ENCODE measurements at regions not wholly inside any gene's neighbourhood (a gene's known extent, or its start where the extent isn't known, plus 50 kb on each side); places are given as distances from the start of the nearest gene placed in this dataset.

DNA sequence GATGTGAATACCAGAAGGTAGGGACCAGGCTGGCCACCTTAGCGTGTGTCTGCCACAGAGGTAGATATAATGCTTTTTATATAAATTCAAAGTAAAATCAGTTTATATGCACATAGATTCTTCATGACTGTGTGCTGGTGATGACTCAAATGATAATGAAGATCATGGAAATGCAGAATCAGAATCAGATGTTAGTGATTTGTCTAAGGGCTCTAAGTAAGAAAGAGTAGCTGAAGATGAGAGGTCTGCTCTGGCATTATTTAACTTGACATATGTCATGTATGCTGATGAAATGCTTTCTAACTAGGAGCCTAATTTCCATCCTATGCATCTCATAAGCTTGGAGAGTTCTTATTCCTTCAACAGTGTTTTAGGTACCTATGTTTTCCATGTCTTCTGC is 50.3 kb upstream of the DPH6 start:
- DNase-seq (ENCODE audit: low spot score): no peak

DNA sequence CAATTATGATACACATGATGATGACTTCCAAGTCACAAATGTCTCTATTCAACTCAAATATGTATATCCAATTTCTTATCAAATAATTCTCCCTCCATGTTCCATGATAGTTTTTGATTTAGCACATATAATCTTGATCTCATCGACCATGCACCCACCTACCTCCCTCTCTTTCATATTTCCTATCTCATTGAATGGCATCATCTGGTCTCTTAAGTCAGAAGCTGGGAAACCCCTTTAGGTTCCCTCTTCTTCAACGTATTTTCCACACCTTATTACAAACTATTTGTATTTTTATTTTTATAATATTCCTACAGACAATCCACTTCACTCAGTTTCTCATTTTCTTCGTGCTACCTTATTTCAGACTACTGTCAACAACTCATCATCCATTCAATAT is 56.9 kb upstream of the DPH6 start:
- DNase-seq (ENCODE audit: low spot score): no peak

DNA sequence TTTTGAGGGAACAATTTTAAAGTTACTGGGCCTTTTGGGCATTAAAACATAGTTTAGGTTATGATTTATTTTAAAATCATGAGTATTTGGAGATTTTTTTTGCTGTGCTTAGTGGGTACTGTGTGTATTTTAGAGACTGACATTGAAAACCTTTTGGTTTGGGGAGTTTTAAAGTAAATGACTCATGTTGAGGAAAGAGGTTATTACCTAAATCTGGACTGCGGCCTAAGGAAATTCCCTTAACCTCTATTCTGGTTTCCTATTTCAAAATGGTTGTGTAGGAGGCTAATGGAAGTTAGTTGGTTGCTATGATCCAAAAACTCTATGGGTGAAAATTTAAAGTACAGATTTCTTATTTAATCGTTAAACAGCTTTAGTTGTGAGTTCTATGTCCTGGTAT is 57.3 kb upstream of the DPH6 start:
- no peak for DNase-seq (ENCODE audit: low spot score)

DNA sequence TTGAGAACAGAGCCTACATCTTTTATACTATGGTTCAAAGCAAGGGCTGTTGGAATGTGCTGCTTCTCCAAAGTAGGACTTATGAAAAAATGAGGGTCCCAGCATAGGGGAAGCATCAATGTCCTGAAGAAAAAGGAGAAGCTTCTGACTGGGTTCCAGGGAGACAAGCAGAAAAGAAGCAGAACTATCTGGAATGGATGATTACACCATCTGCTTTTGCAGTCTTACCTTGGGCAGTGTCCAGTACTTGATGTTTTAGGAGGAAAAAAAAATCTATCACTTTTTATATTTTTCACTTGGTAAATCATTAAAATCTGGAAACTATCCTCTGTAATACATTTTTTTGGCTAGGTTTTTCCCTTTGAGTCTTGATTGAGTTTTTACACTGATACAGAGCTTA is 57.9 kb upstream of the DPH6 start:
- DNase-seq (ENCODE audit: low spot score): no peak

DNA sequence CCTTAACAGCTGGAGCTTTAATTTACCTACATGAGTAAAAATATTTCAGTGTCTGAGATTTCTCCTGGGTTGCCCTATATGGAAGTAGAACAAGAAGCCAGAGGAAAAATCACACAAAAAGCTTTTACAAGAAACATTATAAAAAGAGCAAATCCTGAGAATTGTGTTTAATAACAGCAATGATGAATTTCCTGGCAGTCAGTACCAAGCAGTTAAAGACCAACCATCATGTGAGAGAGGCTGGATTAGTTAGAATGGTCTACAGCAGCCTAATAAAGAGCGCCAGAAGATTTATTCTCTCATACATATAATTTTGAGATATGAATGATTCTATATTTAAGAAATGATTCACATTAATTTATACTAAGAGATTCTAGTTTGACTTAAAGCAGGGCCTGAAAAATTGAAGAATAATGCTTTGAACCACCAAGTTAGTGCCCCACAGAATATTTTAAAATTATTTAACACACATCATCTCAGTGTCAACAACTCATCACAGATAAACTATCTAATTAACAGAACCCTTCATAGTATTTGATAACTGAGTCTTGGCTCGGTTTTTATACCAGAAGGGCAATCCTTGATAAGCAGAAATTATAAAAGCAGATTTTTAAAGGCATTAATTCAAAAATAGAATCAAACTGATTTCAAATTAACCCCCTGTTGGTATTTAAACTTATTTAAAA is 59.9 kb upstream of the DPH6 start:
- DNase-seq (ENCODE audit: low spot score): no peak

DNA sequence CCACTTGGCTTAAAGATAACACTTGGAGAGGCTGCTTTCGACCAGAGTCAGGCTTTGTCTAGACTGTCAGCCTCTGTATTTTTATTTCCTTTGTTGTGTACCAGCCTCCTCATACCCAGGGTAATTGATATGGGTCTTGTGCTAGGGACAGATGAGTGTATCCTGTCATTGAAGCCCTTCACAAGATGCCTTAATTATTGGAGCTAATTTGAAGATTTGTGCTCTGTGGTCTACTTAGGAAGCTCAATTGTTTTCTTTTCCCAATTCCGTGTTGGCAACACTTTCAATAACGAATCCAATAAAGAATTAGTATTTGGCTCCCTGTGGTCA is 60.5 kb upstream of the DPH6 start:
- no peak for DNase-seq (ENCODE audit: low spot score)

DNA sequence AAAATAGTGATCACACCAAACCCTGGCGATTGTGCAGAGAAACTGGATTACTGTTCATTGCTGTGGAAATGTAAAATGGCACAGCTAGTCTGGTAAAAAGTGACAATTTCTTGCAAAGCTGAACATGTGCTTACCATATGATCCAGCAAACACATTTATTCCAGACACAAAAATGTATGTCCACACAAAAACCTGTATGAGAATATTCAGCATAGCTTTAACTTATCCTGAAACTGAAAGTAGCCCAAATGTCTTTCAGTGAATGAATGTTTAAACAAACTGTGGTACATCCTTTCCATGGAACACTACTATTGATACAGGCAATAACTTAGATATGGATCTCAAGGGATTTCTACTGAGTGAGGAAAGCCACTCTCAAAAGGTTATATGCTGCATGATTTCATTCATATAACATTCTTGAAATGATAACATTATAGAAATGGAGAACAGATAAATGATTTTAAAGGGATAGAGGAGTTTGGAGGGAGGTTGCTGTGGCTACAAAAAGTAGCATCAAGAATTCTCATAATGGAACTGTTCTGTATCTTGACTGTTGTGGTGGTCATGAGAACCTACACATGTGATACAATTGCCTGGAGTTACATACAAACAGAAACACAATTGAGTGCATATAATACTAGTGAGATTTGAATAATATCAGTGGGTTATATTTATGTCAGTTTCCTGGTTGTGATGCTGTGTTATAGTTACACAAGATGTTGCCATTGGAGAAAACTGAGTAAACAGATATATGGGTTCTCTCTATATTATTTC is 70.7 kb upstream of the DPH6 start:
- DNase-seq (ENCODE audit: low spot score): no peak

DNA sequence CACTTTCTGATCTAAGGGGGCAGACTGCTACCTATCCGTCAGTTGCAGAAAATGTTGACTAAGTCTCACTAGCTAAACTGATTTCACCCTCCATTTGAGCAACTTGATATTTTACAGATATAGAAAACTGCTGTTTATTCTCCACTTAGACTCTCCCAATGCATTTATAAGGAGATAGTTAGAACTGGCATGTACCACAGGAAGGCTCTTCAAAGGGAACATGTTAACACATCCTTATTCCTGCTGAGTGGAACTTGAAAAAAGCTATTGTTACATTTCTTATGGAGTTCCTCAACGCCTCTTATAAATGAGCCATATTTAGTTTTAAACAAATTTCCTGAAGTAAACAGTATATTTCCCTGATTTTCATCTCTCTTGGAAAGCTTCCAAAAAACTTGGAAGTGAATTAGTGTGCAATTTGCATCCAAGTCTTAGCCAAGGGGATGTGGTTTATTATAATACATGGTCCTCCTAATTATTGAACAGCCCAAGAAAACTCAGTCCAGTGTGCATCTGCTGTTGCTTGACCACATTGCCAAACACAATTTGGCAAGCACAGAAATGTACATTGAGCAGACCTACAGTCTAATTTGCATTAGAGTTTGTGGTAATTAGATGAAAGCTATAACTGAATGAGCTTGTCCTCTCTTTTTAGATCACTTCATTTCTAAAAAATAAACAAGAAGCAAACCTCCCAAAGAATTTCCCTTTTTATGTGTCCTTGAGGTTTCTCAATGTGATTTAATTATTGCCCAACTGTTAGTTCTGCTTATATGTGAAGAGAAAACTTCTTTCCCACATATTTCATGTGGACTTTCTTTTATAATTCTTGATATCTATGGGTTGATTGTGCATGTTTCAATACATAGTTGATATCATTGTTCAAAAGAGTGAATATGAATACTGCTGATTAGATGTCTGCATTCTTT is 72.6 kb upstream of the DPH6 start:
- no peak for DNase-seq (ENCODE audit: low spot score)

DNA sequence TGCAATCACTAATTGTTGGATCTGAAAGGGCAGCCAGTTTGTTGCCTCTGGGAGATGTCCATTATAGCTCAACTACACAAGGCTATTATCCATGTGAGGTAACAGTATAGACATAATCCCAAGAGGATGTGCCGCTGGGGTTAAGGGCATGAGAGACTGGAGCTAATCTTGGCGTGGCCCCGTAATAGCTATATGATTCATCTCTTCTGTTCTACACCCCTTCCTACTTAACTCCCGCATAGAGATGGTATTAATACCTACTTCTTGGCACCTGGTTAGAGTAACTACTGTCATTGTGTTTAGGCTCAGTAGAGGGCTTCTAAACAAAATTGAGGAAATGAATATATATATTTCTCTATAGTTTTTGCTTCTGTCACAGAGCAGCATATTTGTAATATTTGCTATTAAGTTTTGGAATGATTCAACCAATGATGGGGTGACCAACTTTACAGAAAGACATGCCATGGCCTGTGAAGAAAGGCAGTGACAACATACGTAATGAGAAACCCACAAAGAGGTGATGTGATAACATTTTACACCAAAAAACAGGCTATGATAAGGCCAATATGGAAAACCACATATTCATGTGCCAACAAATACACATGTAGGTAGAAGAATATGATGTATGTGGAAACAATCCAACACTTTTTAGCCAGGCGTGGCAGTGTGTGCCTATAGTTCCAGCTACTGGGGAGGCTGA is 76.8 kb upstream of the DPH6 start:
- DNase-seq (ENCODE audit: low spot score): no peak

DNA sequence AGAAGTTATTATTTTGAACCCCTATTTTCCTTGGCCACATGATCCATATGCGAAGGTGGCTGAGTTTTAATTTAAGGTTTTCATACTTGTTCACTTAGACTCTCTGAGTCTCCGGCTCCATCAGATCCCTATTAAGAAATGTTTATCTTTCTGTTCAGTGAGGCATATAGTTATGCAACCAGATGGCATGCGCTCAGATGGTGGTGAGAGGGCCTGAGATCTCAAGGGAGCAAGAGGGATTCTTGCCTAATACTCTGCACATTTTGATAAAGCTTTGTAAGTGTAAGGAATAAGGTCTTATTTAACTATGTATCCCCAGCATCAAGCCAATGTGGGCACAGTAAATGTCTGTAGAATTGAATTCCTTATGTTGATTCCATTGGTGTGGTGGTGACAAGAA is 78.9 kb upstream of the DPH6 start:
- DNase-seq (ENCODE audit: low spot score): no peak

DNA sequence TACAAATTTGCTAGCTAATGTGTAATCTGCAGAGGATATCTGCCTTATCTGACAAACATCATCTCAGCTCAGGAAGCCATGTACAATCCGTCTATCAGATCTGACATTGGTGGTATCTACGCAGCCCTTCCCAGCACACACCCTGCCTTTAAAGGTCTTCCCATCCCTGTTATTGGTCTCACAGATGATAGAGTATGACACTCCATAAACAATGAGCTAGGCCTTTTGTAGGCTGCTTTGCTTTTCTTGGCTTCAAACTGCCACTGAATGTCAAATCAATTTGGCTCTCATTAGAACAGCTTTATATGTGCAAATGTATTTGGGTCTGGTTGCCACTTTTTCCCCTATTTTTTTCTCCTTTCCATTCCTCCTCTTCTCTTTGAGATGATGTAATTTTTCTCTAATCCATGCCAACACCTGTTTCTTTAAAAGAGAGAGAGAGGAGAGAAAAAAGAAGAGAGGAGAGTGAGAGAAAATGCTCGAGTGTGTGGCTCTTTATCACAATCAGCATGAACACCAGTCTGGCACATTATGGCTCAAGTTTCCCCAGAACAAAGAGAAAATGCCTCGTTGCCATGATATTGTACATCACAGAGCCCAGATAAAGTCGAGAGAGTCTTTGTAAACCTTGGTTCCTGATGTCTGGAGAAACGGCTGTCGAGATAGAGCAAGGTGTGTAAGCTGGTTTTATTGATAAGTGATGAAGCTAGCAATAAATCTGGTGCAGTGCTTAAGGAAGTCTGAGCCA is 80.8 kb upstream of the DPH6 start:
- no peak for DNase-seq (ENCODE audit: low spot score)

DNA sequence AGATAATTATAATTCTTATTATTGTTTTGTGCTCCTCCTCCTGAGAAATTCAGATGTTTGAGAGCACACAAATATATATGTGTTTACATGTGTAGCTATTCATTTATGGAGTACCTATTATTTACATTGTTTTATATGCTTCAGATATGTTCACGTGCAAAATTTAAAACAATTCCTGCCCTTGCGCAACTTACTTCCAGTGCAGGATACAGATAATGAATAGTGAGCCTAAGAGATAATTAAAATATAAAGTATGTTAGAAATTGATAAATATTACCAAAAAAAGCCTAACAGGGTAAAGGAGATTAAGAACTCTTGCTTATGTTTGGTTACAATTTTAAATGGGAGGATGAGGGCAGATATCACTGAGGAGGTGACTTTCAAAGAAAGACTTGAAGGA is 81.7 kb upstream of the DPH6 start:
- no peak for DNase-seq (ENCODE audit: low spot score)

DNA sequence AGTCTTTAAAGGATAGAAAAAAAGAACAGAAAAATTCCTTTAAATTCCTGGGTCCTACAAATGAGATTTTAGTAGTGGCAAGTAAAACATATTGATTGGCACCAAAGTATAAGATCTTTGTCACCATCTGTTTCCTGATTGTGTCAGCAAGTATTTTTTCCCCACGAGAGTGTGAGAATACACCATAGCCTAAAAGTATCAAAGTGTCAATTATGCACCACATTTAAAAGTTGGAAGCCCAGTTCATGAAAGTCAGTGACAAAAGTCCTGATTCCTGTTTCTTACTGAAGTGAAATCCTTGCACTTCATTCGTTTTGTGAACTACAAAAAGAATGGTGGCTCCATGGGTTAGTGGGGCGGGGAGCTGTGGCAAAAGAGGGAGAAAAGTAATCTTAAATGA is 83.8 kb upstream of the DPH6 start:
- DNase-seq (ENCODE audit: low spot score): no peak

DNA sequence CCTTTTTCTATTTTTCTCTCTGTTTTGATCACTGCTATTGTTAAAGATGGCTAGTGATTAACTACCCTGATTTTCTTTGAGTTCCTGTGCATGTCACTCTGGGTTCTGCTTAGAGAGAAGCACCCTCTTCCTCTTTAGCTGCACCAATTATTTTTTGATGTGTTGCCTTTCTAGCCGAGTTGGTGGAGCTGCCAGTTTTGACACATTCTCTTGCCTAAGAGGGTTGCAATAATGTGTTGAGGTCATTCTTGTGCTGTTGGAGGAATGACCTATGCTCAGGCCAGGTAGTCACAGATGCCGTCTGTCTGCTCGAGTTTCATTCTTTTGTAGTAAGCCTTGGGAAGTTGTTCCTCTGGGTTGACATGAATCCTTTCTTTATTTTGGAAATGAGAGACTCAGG is 84.6 kb upstream of the DPH6 start:
- DNase-seq (ENCODE audit: low spot score): no peak

DNA sequence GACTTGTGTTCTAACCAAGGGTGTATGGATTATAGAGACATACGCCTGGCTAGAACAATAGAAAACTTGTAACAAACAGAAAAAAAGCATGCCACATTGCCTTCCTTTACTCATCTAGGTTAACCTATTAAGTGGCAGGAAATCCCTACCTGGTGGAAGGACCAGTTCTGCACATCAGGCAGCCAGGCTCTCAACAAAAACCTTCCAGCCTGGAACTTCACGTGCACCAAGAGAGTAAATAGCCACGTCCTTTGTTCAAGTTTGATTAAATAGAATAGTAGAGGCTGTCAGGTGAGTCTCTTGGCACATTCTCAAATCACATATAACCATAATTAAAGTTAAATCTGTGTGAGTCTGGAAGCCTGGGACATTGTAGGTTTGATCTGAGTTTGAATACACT is 85.0 kb upstream of the DPH6 start:
- no peak for DNase-seq (ENCODE audit: low spot score)

DNA sequence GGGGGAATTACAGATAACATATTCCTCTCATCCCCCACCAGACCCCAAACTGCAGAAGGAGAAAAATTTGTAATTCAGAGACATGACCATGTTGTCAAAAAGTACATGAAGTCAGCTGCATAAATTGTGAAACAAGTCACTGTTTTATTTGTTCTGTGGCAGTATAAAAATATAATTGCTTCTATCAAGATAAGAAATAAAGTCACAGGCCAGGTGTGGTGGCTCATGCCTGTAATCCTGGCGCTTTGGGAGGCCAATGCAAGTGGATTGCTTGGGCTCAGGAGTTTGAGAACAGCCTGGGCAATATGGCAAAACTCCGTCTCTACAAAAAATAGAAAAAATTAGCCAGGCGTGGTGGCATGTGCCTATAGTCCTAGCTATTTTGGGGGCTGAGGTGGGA is 87.7 kb upstream of the DPH6 start:
- no peak for DNase-seq (ENCODE audit: low spot score)

DNA sequence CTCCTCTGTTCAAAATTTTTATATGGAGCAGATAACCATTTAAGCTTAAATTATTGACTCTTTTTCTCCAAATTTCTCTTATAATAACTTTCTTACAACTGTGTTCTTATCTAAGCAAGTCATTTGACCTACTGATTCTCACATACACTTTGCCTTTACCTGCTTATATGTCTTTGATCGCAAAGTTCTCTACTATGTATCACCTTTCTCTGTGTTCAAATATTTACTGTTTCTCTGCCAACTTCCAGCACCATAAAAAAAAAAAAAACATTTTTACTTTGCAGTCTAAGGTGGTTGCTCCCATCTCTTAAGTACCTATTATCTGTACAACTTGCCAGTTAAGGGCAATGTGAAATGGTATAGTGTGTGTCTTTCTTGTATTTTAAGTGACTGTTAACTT is 100.8 kb upstream of the DPH6 start:
- no peak for DNase-seq (ENCODE audit: low spot score)

DNA sequence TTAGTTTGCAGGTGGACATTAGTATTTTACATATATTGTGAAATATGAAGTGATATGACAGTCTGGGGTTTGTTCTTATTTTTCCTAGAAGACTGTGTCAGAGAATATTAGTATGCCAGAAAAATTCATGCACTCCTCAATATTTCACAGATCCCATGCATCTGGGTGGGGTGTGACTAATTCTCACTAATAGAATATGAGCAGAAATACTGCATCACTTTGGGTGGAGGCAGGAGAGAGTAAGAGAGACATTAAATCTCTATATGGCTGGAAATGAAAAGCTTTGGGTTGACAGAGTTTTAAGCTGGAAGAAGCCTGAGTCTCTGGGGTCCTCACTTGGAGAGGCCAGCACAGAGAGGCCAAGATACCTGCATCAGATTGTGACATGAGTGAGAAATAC is 101.3 kb upstream of the DPH6 start:
- DNase-seq (ENCODE audit: low spot score): no peak

DNA sequence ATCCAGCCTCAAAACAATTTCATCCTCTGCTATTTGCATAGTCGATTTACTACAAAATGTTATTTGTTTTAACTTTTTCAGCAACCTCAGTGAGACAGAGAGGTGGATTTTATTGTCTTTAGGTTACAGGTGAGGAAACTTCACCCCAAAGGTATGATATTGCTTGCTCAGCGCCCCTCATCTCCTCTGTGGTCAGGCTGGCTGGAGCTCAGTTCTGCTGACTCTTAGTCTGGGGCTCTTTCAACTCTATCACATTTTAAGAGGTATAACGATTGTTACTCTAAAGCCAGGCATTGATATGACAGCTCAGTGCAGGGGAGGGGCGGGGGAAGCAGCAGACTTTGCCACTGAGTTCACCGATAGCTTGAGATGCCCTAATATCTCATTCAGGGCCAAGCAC is 103.0 kb upstream of the DPH6 start:
- DNase-seq (ENCODE audit: low spot score): no peak

DNA sequence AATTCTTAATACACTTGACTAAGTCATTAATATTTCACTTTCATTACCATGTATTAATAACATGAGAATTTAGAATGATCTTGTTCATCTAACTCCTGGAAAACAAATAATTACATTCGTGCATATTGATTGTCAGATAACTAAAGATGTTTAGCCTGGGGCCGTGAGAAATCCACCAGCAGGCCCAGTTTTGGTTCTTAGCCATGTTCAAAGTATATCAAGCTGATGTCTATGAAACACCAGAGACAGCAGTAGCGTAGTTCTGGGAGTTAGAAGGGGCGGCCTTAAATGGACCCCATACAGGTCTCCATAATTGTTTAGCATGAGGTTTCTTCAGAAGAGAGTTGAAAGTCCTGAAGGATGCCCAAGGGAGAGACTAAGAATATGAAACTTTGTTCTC is 103.6 kb upstream of the DPH6 start:
- DNase-seq (ENCODE audit: low spot score): no peak

DNA sequence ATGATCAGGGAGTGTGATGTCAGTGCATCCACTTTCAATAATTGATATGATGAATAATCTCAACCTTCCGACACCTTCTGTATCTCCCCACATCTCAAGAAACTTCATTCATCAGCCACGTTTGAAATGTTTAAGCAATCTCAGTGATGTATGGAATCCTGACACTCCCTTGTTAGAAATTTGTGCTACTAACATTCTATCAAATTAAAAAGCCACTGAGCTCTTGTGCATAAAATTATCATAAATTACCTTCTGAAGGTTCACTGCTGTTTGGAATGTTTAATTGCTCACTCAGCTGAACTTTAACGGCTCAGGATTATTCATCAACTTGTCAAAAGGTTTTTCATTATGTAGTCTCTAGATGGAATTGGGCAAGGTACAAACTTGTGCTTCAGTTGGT is 108.4 kb upstream of the DPH6 start:
- no peak for DNase-seq (ENCODE audit: low spot score)

Measured in left forelimb (tissue), 1 donor.